ENCODE measurements at regions not wholly inside any gene's neighbourhood (a gene's known extent, or its start where the extent isn't known, plus 50 kb on each side); places are given as distances from the start of the nearest gene placed in this dataset.

GRCh38 chr16:86727131-86727530, 148.8 kb downstream of the FOXL1 start:
- TF ChIP-seq CTCF (conservative IDR thresholded peaks at IDR 0.05 in 1 of 2, IDR thresholded peaks at IDR 0.05 in 1 of 2; ENCODE audit: low read depth in 1 of 2, low read length in 2 of 2) (no peak), EZH2 (IDR thresholded peaks at IDR 0.05; ENCODE audit: low read length, missing control alignments) (no peak)
